Skeletal muscle tissue (tissue), 3 donors: ENCODE measurements at regions not wholly inside any gene's neighbourhood (a gene's known extent, or its start where the extent isn't known, plus 50 kb on each side); places are given as distances from the start of the nearest gene placed in this dataset.

Experiments used
- H3K27ac ChIP-seq: one replicate; pipeline ENCODE4 v1.7.0; 2013; ENCODE audit warnings: mild to moderate bottlenecking, low read depth, low read length, inconsistent platforms
- H3K27me3 ChIP-seq, 3 donors: one replicate each; pipeline ENCODE4 v1.7.0; 2013; ENCODE audit warnings: low read length in 3 of 3; ENCODE audit not compliant: control insufficient read depth in 3 of 3, insufficient read depth in 3 of 3
- H3K36me3 ChIP-seq, 3 donors: one replicate each; pipeline ENCODE4 v1.7.0; 2013; ENCODE audit warnings: low read length in 3 of 3; ENCODE audit not compliant: control insufficient read depth in 3 of 3, insufficient read depth in 3 of 3
- H3K4me1 ChIP-seq, 3 donors: one replicate each; pipeline ENCODE4 v1.7.0; 2013; ENCODE audit warnings: low read length in 3 of 3, mild to moderate bottlenecking in 3 of 3; ENCODE audit not compliant: control insufficient read depth in 3 of 3, insufficient read depth in 3 of 3
- H3K4me3 ChIP-seq, 3 donors: one replicate each; pipeline ENCODE4 v1.7.0; 2013; ENCODE audit warnings: low read length in 3 of 3
- H3K9ac ChIP-seq, 3 donors: one replicate each; pipeline ENCODE4 v1.7.0; 2013; ENCODE audit warnings: low read length in 3 of 3, mild to moderate bottlenecking in 3 of 3, moderate library complexity in 2 of 3, low read depth in 1 of 3
- H3K9me3 ChIP-seq, 3 donors: one replicate each; pipeline ENCODE4 v1.7.0; 2013; ENCODE audit warnings: low read length in 3 of 3; ENCODE audit not compliant: control insufficient read depth in 3 of 3
- donor health status: Osteomylitis.

- peaks cover 0 to 2% (median 0%) of the 10 kb centered on the region in 3 donors for H3K27me3 ChIP-seq
These were observed 367.9 kb downstream of the TFEC start for GRCh38 chr7:115662676-115663075.

GRCh38 chr7:115662120-115662519 is 368.4 kb downstream of the TFEC start:
- H3K27me3 ChIP-seq: peaks cover 0 to 2% (median 0%) of the 10 kb centered on the region in 3 donors
- no peak overlapping the region for H3K4me3 ChIP-seq
- no peaks in the 10 kb centered on the region for H3K9me3 ChIP-seq
- H3K4me1 ChIP-seq: no peaks in the 10 kb centered on the region
- no peak overlapping the region for H3K9ac ChIP-seq
- no peak overlapping the region for H3K27ac ChIP-seq
- H3K36me3 ChIP-seq: no peaks in the 10 kb centered on the region

More at GRCh38 chr7:115662676-115663075, 367.9 kb downstream of the TFEC start:
- no peaks in the 10 kb centered on the region for H3K4me1 ChIP-seq
- no peaks in the 10 kb centered on the region for H3K36me3 ChIP-seq
- H3K4me3 ChIP-seq: no peak overlapping the region
- no peak overlapping the region for H3K9ac ChIP-seq
- H3K9me3 ChIP-seq: no peaks in the 10 kb centered on the region
- no peak overlapping the region for H3K27ac ChIP-seq

GRCh38 chr7:115658223-115658622 is 372.3 kb downstream of the TFEC start:
- no peak overlapping the region for H3K27ac ChIP-seq
- peaks cover 0 to 2% (median 0%) of the 10 kb centered on the region in 3 donors for H3K27me3 ChIP-seq
- no peak overlapping the region for H3K4me3 ChIP-seq
- H3K4me1 ChIP-seq: no peaks in the 10 kb centered on the region
- no peak overlapping the region for H3K9ac ChIP-seq
- no peaks in the 10 kb centered on the region for H3K36me3 ChIP-seq
- H3K9me3 ChIP-seq: no peaks in the 10 kb centered on the region

- Histone ChIP-seq H3K9ac (no peak overlapping the region), H3K4me1 (no peaks in the 10 kb centered on the region), H3K27ac (no peak overlapping the region), H3K4me3 (no peak overlapping the region), H3K9me3 (no peaks in the 10 kb centered on the region), H3K27me3 (no peaks in the 10 kb centered on the region), H3K36me3 (no peaks in the 10 kb centered on the region)
These were observed 376.0 kb downstream of the TFEC start for GRCh38 chr7:115654384-115655214.

- H3K36me3 ChIP-seq: no peaks in the 10 kb centered on the region
- no peak overlapping the region for H3K4me3 ChIP-seq
- no peak overlapping the region for H3K9ac ChIP-seq
- H3K27me3 ChIP-seq: no peaks in the 10 kb centered on the region
- no peaks in the 10 kb centered on the region for H3K9me3 ChIP-seq
- H3K4me1 ChIP-seq: no peaks in the 10 kb centered on the region
- H3K27ac ChIP-seq: no peak overlapping the region
These were observed 381.1 kb downstream of the TFEC start for GRCh38 chr7:115649429-115649828.

GRCh38 chr7:115647712-115648111 is 382.9 kb downstream of the TFEC start:
- no peak overlapping the region for H3K9ac ChIP-seq
- H3K36me3 ChIP-seq: no peaks in the 10 kb centered on the region
- H3K9me3 ChIP-seq: no peaks in the 10 kb centered on the region
- no peaks in the 10 kb centered on the region for H3K4me1 ChIP-seq
- H3K27ac ChIP-seq: no peak overlapping the region
- no peak overlapping the region for H3K4me3 ChIP-seq
- no peaks in the 10 kb centered on the region for H3K27me3 ChIP-seq

- Histone ChIP-seq H3K4me3 (no peak overlapping the region), H3K36me3 (no peaks in the 10 kb centered on the region), H3K27ac (no peak overlapping the region)
These were observed 388.4 kb downstream of the TFEC start for GRCh38 chr7:115642194-115642593.

GRCh38 chr7:115638853-115639252 is 391.7 kb downstream of the TFEC start:
- Histone ChIP-seq H3K4me1 (no peaks in the 10 kb centered on the region), H3K27me3 (no peaks in the 10 kb centered on the region), H3K36me3 (no peaks in the 10 kb centered on the region), H3K27ac (no peak overlapping the region), H3K9me3 (no peaks in the 10 kb centered on the region), H3K9ac (no peak overlapping the region), H3K4me3 (no peak overlapping the region)

More at GRCh38 chr7:115642194-115642593, 388.4 kb downstream of the TFEC start:
- H3K9me3 ChIP-seq: no peaks in the 10 kb centered on the region
- no peaks in the 10 kb centered on the region for H3K27me3 ChIP-seq
- H3K4me1 ChIP-seq: no peaks in the 10 kb centered on the region
- H3K9ac ChIP-seq: no peak overlapping the region

- Histone ChIP-seq H3K9me3 (no peaks in the 10 kb centered on the region), H3K27me3 (no peaks in the 10 kb centered on the region), H3K9ac (no peak overlapping the region), H3K4me3 (no peak overlapping the region), H3K36me3 (no peaks in the 10 kb centered on the region), H3K27ac (no peak overlapping the region), H3K4me1 (no peaks in the 10 kb centered on the region)
These were observed 393.4 kb downstream of the TFEC start for GRCh38 chr7:115637128-115637527.

- Histone ChIP-seq H3K9me3 (no peaks in the 10 kb centered on the region), H3K27ac (no peak overlapping the region), H3K4me3 (no peak overlapping the region), H3K27me3 (no peaks in the 10 kb centered on the region), H3K4me1 (no peaks in the 10 kb centered on the region), H3K36me3 (no peaks in the 10 kb centered on the region), H3K9ac (no peak overlapping the region)
These were observed 394.7 kb downstream of the TFEC start for GRCh38 chr7:115635876-115636275.
